GM12878 (cell line): ENCODE measurements at regions not wholly inside any gene's neighbourhood (a gene's known extent, or its start where the extent isn't known, plus 50 kb on each side); places are given as distances from the start of the nearest gene placed in this dataset.

Experiments
- ATAC-seq: fragments of 200-7000 bp; cut with Tn5 transposase; 3 replicates; pipeline ENCODE4 v1.9.1; 2020; ENCODE audit warnings: mild to moderate bottlenecking, moderate library complexity
- BruUV-seq: library from RNA; stranded (reverse); fragments of 400-500 nt; replicated peaks from 2 replicates; lab custom pipeline; 2021; lab: Mats Ljungman, UMichigan
- CTCF ChIA-PET: fragments of 300-600 bp; sonication (Branson Sonifier 250); formaldehyde crosslinking; extraction: SDS; loops from one replicate; lab custom pipeline; 2021; ENCODE audit warnings: inconsistent platforms; lab: Yijun Ruan, JAX
- POLR2A ChIA-PET: fragments of 350-600 bp; formaldehyde crosslinking; extraction: SDS; loops from one replicate; lab custom pipeline; 2021; ENCODE audit warnings: inconsistent platforms; lab: Charles Lee
- RAD21 ChIA-PET: fragments of 300-600 bp; sonication (Branson Sonifier 250); formaldehyde crosslinking; loops from one replicate; lab custom pipeline; 2023; ENCODE audit warnings: antibody characterized with exemption; ENCODE audit not compliant: unreplicated experiment; lab: Charles Lee
- SMC1A ChIA-PET: fragments of 300-600 bp; sonication (Branson Sonifier 250); formaldehyde crosslinking; loops from one replicate; lab custom pipeline; 2023; ENCODE audit not compliant: unreplicated experiment, uncharacterized antibody; lab: Charles Lee
- DNase-seq: peaks from one replicate; pipeline ENCODE4 v3.0.0-alpha.2; 2011; ENCODE audit warnings: low read depth, low spot score
- FAIRE-seq: peaks from 3 replicates; lab custom pipeline; 2011; peaks lifted over from hg19 to GRCh38; lab: Jason Lieb, UNC
- H2AFZ ChIP-seq: 2 replicates; pipeline ENCODE4 v1.6.0; 2011; ENCODE audit warnings: low read depth, low read length, control low read depth; ENCODE audit not compliant: control insufficient read depth
- H3K27ac ChIP-seq: 2 replicates; pipeline ENCODE4 v1.5.1; 2011; ENCODE audit warnings: control low read depth; ENCODE audit not compliant: control insufficient read depth, insufficient read depth
- H3K27me3 ChIP-seq, 2 experiments: replicated peaks in 1 of 2; 2 replicates each; pipeline versions ENCODE4 v1.6.0 to v1.6.1; 2011; ENCODE audit warnings: low read length in 1 of 2; ENCODE audit not compliant: control insufficient read depth in 2 of 2, insufficient read depth in 2 of 2
- H3K36me3 ChIP-seq, 2 experiments: 2 replicates each; pipeline ENCODE4 v1.5.1; 2011; ENCODE audit warnings: low read length in 1 of 2; ENCODE audit not compliant: control insufficient read depth in 2 of 2, insufficient read depth in 2 of 2
- H3K4me1 ChIP-seq: 2 replicates; pipeline ENCODE4 v1.6.1; 2011; ENCODE audit warnings: mild to moderate bottlenecking, low read length, moderate library complexity, mixed read lengths; ENCODE audit not compliant: control insufficient read depth, insufficient read depth
- H3K4me2 ChIP-seq: 2 replicates; pipeline ENCODE4 v1.6.0; 2011; ENCODE audit warnings: control low read depth; ENCODE audit not compliant: control insufficient read depth, insufficient read depth
- H3K4me3 ChIP-seq: fragments of 200-600 bp; sonication (generic); 2 replicates; pipeline ENCODE4 v1.5.1; 2016
- H3K79me2 ChIP-seq: 2 replicates; pipeline ENCODE4 v1.6.0; 2011; ENCODE audit warnings: low read length; ENCODE audit not compliant: control insufficient read depth, insufficient read depth
- H3K9ac ChIP-seq: 2 replicates; pipeline ENCODE4 v1.8.0; 2011; ENCODE audit warnings: low read length, control low read depth, mixed read lengths; ENCODE audit not compliant: control insufficient read depth, insufficient read depth
- H3K9me3 ChIP-seq: replicated peaks from 3 replicates; pipeline ENCODE4 v1.5.1; 2011; ENCODE audit warnings: mild to moderate bottlenecking, low read length; ENCODE audit not compliant: control insufficient read depth, insufficient read depth
- H4K20me1 ChIP-seq: 2 replicates; pipeline ENCODE4 v1.6.0; 2011; ENCODE audit not compliant: control insufficient read depth, insufficient read depth
- BCLAF1 ChIP-seq: fragments of 450-650 bp; IDR thresholded peaks from 2 replicates; pipeline ENCODE4 v1.6.1; 2017; ENCODE audit warnings: antibody characterized with exemption, mild to moderate bottlenecking, moderate library complexity
- ESRRA ChIP-seq: IDR thresholded peaks from 2 replicates; pipeline ENCODE4 v1.6.1; 2012; ENCODE audit warnings: mild to moderate bottlenecking, low read length, improper control_type of control experiment
- JUNB ChIP-seq: IDR thresholded peaks from 2 replicates; pipeline ENCODE4 v1.6.1; 2016; ENCODE audit warnings: antibody characterized with exemption, mild to moderate bottlenecking
- MTA2 ChIP-seq: fragments of 450-650 bp; IDR thresholded peaks from 2 replicates; pipeline ENCODE4 v1.6.1; 2016; ENCODE audit warnings: low read depth, mild to moderate bottlenecking, moderate library complexity
- NRF1 ChIP-seq: conservative IDR thresholded peaks from 2 replicates; pipeline ENCODE4 v1.6.1; 2011; ENCODE audit warnings: mild to moderate bottlenecking, low read depth, low read length, improper control_type of control experiment
- RBBP5 ChIP-seq: fragments of 200-600 bp; sonication (generic); conservative IDR thresholded peaks from 2 replicates; pipeline ENCODE4 v1.6.1; 2016
- SMAD5 ChIP-seq: IDR thresholded peaks from 2 replicates; pipeline ENCODE4 v1.6.1; 2016; ENCODE audit warnings: antibody characterized with exemption, low read depth
- SMARCA5 ChIP-seq: fragments of 450-650 bp; IDR thresholded peaks from 2 replicates; pipeline ENCODE4 v1.6.1; 2017; ENCODE audit warnings: mild to moderate bottlenecking
- TCF12 ChIP-seq: IDR thresholded peaks from 2 replicates; pipeline ENCODE4 v1.6.1; 2011; ENCODE audit warnings: low read depth, mild to moderate bottlenecking, low read length
- WGBS: methylation state at CpG from one replicate; pipeline ENCODE4 v1.1.6; 2016; ENCODE audit warnings: low lambda C conversion rate; ENCODE audit not compliant: insufficient replicate concordance, insufficient coverage; ENCODE audit errors: missing lambda C conversion rate; 5-methylcytosine and 5-hydroxymethylcytosine counted together
- in situ Hi-C: fragments of 300-500 bp; cut with MboI; formaldehyde crosslinking; loops from 9 replicates; pipeline ENCODE4 v1.14.3; 2018; ENCODE audit warnings: mixed read lengths
- intact Hi-C: fragments of 100-400 bp; cut with micrococcal nuclease; formaldehyde crosslinking; loops from one replicate; pipeline ENCODE4 v1.14.2; 2022; ENCODE audit not compliant: unreplicated experiment

GRCh38 chr15:26201177-26201858 lies 338.2 kb upstream of the ATP10A start (continued):
- TF ChIP-seq BCLAF1 (no peak), JUNB (no peak)

GRCh38 chr15:26200427-26200826 lies 337.3 kb upstream of the ATP10A start:
- TF ChIP-seq ESRRA: no peak
- no peak for TF ChIP-seq MTA2
- TF ChIP-seq SMAD5: no peak
- TF ChIP-seq RBBP5: no peak
- no peak for TF ChIP-seq TCF12
- no peak for TF ChIP-seq SMARCA5
- no peak for TF ChIP-seq NRF1
- SMC1A ChIA-PET: no interaction called here
- DNase-seq (no peak), FAIRE-seq (no peak), ATAC-seq (no peak)
- Histone ChIP-seq H3K27ac (no peak overlapping the region), H3K4me2 (no peak overlapping the region), H3K4me1 (no peaks in the 10 kb centered on the region), H3K79me2 (no peaks in the 10 kb centered on the region), H3K4me3 (no peak overlapping the region), H2AFZ (no peak overlapping the region), H3K9ac (no peak overlapping the region), H3K9me3 (no peaks in the 10 kb centered on the region; the same call in 2 of the 3 replicates), H3K36me3 (no peaks in the 10 kb centered on the region), H4K20me1 (no peaks in the 10 kb centered on the region), H3K27me3 (no peaks in the 10 kb centered on the region)
- RAD21 ChIA-PET: no interaction called here
- WGBS: 9% methylated on average over 8 of the region's 8 CpGs
- CTCF ChIA-PET: no interaction called here
- in situ Hi-C loops (loop anchor here (25.0 kb wide), 4 partner anchors 263 to 638 kb away; no protein-coding TSS in a partner anchor), intact Hi-C loops (no loop called here)
- POLR2A ChIA-PET: no interaction called here
- BruUV-seq: no TSS peak
